ENCODE measurements at regions not wholly inside any gene's neighbourhood (a gene's known extent, or its start where the extent isn't known, plus 50 kb on each side); places are given as distances from the start of the nearest gene placed in this dataset.

DNA sequence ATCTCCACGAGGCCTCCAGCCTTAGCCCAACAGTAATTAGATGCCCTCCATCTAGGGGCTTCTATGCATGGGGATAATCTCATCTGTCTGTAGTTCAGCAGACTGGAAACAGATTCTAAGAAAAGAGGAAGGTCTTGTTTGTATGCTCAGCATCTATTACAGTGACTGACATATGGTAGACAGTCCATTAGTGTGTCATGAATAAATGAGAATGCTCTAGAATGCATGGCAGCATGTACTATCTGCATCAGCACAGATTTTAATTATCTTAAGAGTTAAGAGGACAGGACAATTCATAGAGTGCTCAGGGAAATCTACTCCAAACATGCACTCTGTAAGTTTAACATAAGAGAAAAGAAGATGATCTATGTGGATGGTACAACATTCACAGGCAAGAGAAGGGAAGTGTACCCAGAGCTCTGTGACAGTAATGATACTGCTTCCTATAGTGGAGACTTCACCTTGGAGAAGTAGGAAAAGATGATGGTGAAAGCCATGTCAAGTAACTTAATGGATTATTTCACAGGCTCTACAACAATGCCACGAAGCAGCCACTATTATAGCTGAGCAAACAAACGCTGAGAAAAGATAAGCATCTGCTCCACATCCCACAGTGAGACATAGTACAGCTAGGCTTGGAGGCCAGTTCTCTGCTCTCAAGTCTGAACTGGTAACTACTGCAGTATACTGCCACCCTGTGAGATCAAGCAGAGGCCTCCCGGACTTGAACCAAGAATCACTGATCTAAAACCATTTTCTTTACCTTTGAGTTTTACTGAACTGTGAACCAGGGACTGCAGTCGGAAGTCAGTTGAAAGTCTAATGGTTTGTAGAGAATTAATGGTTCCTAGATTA is 309.2 kb upstream of the SPTLC3 start:
- in situ Hi-C loops (cut with MboI; ENCODE audit: low pct_unique_long_range_greater_than_20kb in 2 of 9, low sequenced_read_pairs in 9 of 9, unreplicated experiment in 9 of 9) = no loop called here
- peaks cover 0 to 4% of the 10 kb centered on the region in 2 donors for H3K4me1 ChIP-seq (replicated peaks in 1 of 2)
- no peak overlapping the region for H3K4me3 ChIP-seq
- 0 to 93% (median 70%) methylated on average over 1 to 5 of the region's 5 CpGs; no CpG with 5 or more reads in 1 of the 10 experiments for WGBS, 10 experiments
- no peak overlapping the region for H3K27ac ChIP-seq
- peak in 1 of 8 experiments; percentile 51 for ATAC-seq (replicated peaks in 6 of 8)

DNA sequence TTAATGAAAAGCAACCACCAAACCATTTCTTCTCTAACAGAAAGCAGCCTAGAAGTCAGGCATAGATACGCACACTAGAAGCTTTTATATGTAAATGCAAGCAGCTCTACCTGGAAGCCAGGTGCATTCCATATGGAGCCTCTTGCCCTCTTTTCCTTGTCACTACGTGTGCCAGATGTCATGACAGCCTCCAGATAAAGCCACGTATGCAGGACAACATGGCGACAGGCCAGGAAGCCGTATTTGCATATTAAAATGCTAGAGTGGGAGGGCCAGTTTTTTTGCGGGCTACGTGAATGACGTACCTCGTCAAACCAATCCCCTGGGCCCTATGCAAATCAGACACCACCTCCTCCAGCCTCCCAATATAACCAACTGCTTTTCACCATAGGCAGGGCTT is 308.1 kb upstream of the SPTLC3 start:
- Histone ChIP-seq H3K4me1 (replicated peaks in 1 of 2) (peaks cover 0 to 4% of the 10 kb centered on the region in 2 donors), H3K27ac (no peak overlapping the region), H3K4me3 (no peak overlapping the region)
- ATAC-seq (replicated peaks in 6 of 8) = no peak
- 30 to 98% (median 80%) methylated on average over 1 to 9 of the region's 9 CpGs; no CpG with 5 or more reads in 2 of the 10 experiments for WGBS, 10 experiments
- in situ Hi-C loops (cut with MboI; ENCODE audit: low pct_unique_long_range_greater_than_20kb in 2 of 9, low sequenced_read_pairs in 9 of 9, unreplicated experiment in 9 of 9) = no loop called here

DNA sequence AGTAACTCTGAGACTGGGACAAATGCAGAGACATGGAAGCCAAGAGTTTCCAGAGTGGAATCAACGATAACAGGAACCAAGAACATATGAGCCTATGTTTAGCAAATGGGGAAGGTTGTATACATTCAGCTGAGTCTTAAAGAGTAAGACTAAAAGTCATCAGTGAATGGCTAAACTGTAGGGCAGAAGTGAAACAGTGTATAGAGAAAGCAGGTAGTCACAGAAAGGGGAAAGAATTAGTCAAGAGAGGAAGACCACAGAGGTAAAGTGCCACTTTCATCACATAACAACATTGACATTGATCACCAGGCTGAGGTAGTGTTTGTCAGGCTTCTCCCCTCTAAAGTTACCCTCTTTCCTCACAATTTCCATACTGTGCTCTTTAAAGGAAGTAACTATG is 306.5 kb upstream of the SPTLC3 start:
- no peak overlapping the region for H3K27ac ChIP-seq
- in situ Hi-C loops (cut with MboI; ENCODE audit: low pct_unique_long_range_greater_than_20kb in 2 of 9, low sequenced_read_pairs in 9 of 9, unreplicated experiment in 9 of 9) = no loop called here
- H3K4me3 ChIP-seq = no peak overlapping the region
- ATAC-seq (replicated peaks in 6 of 8) = no peak
- peaks cover 0 to 4% of the 10 kb centered on the region in 2 donors for H3K4me1 ChIP-seq (replicated peaks in 1 of 2)
- WGBS, 10 experiments = 0 to 100% (median 63%) methylated on average over 1 of the region's 1 CpG

GRCh38 chr20:12715371-12715770 is 293.4 kb upstream of the SPTLC3 start:
- 0 to 100% (median 60%) methylated on average over 1 to 2 of the region's 2 CpGs; no CpG with 5 or more reads in 1 of the 10 experiments for WGBS, 10 experiments
- in situ Hi-C loops (cut with MboI; ENCODE audit: low pct_unique_long_range_greater_than_20kb in 2 of 9, low sequenced_read_pairs in 9 of 9, unreplicated experiment in 9 of 9) = no loop called here

GRCh38 chr20:12715991-12716680 is 292.6 kb upstream of the SPTLC3 start:
- Histone ChIP-seq H3K27ac (no peak overlapping the region), H3K4me3 (no peak overlapping the region), H3K4me1 (replicated peaks in 1 of 2) (no peaks in the 10 kb centered on the region)
- no peak for ATAC-seq (replicated peaks in 6 of 8)
- in situ Hi-C loops (cut with MboI; ENCODE audit: low pct_unique_long_range_greater_than_20kb in 2 of 9, low sequenced_read_pairs in 9 of 9, unreplicated experiment in 9 of 9) = no loop called here
- WGBS, 10 experiments = 17 to 100% (median 91%) methylated on average over 1 to 3 of the region's 3 CpGs; no CpG with 5 or more reads in 2 of the 10 experiments

More at GRCh38 chr20:12715371-12715770, 293.4 kb upstream of the SPTLC3 start:
- no peak overlapping the region for H3K4me3 ChIP-seq
- no peak overlapping the region for H3K27ac ChIP-seq
- no peak for ATAC-seq (replicated peaks in 6 of 8)
- no peaks in the 10 kb centered on the region for H3K4me1 ChIP-seq (replicated peaks in 1 of 2)

DNA sequence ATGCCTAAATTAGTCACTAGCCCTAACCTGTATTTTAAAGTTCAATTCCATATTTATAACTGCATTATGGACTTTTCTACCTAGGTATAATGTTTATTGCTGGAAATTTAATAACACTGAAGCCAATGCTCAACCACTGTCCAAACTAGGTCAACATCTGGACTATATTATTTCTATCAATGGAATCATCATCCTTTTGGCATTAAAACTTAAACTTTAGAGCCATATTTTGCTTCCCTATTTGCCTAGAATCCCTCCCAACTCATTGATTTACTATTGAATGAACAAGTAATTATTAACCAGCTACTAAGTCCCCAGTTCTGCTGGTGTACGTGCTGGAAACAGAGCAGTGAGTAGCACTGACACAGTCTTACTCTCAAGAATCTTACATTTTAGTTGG is 291.7 kb upstream of the SPTLC3 start:
- Histone ChIP-seq H3K4me1 (replicated peaks in 1 of 2) (peaks cover 0 to 5% of the 10 kb centered on the region in 2 donors), H3K27ac (no peak overlapping the region), H3K4me3 (no peak overlapping the region)
- 0 to 83% (median 25%) methylated on average over 1 of the region's 1 CpG; no CpG with 5 or more reads in 4 of the 10 experiments for WGBS, 10 experiments
- in situ Hi-C loops (cut with MboI; ENCODE audit: low pct_unique_long_range_greater_than_20kb in 2 of 9, low sequenced_read_pairs in 9 of 9, unreplicated experiment in 9 of 9) = no loop called here
- no peak for ATAC-seq (replicated peaks in 6 of 8)

DNA sequence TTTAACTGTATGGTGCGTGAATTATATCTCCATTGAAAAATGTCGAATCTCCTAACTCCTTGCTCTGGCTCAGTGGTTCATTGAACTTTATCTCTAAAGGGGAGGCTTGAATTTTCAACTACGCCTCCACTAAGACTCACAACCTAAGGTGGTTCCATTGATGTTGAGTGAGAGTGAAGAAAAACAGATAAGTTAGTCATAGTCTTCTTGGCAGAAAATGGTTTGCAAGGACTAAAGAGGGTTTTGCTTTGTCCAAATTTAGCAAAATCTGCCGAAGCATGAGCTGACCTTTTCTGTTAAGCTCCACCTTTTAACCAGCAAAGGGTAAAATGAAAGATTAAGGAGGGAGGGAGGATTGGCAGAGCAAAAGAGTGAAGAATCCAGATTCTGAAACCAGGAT is 290.2 kb upstream of the SPTLC3 start:
- peaks cover 0 to 7% of the 10 kb centered on the region in 2 donors for H3K4me1 ChIP-seq (replicated peaks in 1 of 2)
- WGBS, 10 experiments = 0 to 100% (median 81%) methylated on average over 1 to 4 of the region's 4 CpGs
- H3K4me3 ChIP-seq = no peak overlapping the region
- no peak for ATAC-seq (replicated peaks in 6 of 8)
- H3K27ac ChIP-seq = no peak overlapping the region
- in situ Hi-C loops (cut with MboI; ENCODE audit: low pct_unique_long_range_greater_than_20kb in 2 of 9, low sequenced_read_pairs in 9 of 9, unreplicated experiment in 9 of 9) = no loop called here

DNA sequence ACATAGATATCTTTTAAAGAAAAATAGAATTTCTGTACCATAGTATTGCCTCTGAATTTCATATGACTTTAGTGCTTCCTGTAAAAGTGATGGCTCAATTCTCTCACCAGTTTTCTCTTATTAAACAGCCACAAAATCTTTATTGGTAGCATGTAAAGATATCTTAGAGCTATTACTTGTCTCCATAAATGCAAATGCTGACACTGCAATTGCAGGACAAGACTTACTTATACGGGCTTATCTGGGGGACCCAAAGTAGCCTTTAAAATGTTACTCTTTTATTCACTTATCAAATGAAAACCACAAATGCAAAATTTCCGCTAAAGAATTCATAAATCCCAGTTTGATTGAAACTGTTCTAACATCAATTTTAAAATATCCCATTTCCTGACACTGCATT is 287.1 kb upstream of the SPTLC3 start:
- ATAC-seq (replicated peaks in 6 of 8) = no peak
- Histone ChIP-seq H3K27ac (no peak overlapping the region), H3K4me1 (replicated peaks in 1 of 2) (peaks cover 0 to 7% of the 10 kb centered on the region in 2 donors), H3K4me3 (no peak overlapping the region)
- in situ Hi-C loops (cut with MboI; ENCODE audit: low pct_unique_long_range_greater_than_20kb in 2 of 9, low sequenced_read_pairs in 9 of 9, unreplicated experiment in 9 of 9) = no loop called here
- WGBS, 10 experiments = 0 to 100% (median 54%) methylated on average over 1 to 2 of the region's 2 CpGs; no CpG with 5 or more reads in 2 of the 10 experiments

DNA sequence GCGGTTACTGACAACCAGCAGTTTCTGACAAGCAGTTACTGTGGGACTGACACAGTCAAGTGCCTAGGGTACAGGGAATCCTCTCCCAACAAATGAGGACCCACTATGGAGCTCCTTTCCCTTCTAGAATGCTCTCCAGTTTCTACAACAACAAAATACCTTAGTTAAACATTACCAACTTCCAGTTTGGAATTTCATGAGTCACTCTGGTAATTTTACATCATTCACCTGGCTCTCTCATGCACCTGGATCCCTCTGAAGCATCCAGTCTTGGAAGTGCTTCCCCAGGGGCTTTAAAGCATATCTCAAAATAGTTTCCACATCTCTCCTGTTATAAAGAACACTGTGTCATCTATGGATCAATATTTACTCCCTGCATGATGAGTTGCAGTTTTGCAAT is 286.7 kb upstream of the SPTLC3 start:
- WGBS, 10 experiments = 0 to 100% (median 80%) methylated on average over 1 of the region's 1 CpG; no CpG with 5 or more reads in 5 of the 10 experiments
- Histone ChIP-seq H3K4me3 (no peak overlapping the region), H3K27ac (no peak overlapping the region), H3K4me1 (replicated peaks in 1 of 2) (peaks cover 0 to 7% of the 10 kb centered on the region in 2 donors)
- ATAC-seq (replicated peaks in 6 of 8) = peak in 1 of 8 experiments; percentile 54
- in situ Hi-C loops (cut with MboI; ENCODE audit: low pct_unique_long_range_greater_than_20kb in 2 of 9, low sequenced_read_pairs in 9 of 9, unreplicated experiment in 9 of 9) = no loop called here

GRCh38 chr20:12723811-12724210 is 285.0 kb upstream of the SPTLC3 start:
- no peak for ATAC-seq (replicated peaks in 6 of 8)
- 50 to 100% (median 87%) methylated on average over 1 to 2 of the region's 2 CpGs; no CpG with 5 or more reads in 4 of the 10 experiments for WGBS, 10 experiments
- H3K27ac ChIP-seq = no peak overlapping the region
- no peak overlapping the region for H3K4me3 ChIP-seq
- peaks cover 0 to 7% of the 10 kb centered on the region in 2 donors for H3K4me1 ChIP-seq (replicated peaks in 1 of 2)
- in situ Hi-C loops (cut with MboI; ENCODE audit: low pct_unique_long_range_greater_than_20kb in 2 of 9, low sequenced_read_pairs in 9 of 9, unreplicated experiment in 9 of 9) = no loop called here

- Histone ChIP-seq H3K27ac (no peak overlapping the region), H3K4me1 (replicated peaks in 1 of 2) (no peaks in the 10 kb centered on the region), H3K4me3 (no peak overlapping the region)
- ATAC-seq (replicated peaks in 6 of 8) = peak in 1 of 8 experiments; percentile 28
- in situ Hi-C loops (cut with MboI; ENCODE audit: low pct_unique_long_range_greater_than_20kb in 2 of 9, low sequenced_read_pairs in 9 of 9, unreplicated experiment in 9 of 9) = no loop called here
- 0 to 100% (median 80%) methylated on average over 1 to 3 of the region's 3 CpGs; no CpG with 5 or more reads in 1 of the 10 experiments for WGBS, 10 experiments
Observed at GRCh38 chr20:12728782-12729181, 280.0 kb upstream of the SPTLC3 start.

- peak in 2 of 8 experiments; percentile 59 to 80 for ATAC-seq (replicated peaks in 6 of 8)
- in situ Hi-C loops (cut with MboI; ENCODE audit: low pct_unique_long_range_greater_than_20kb in 2 of 9, low sequenced_read_pairs in 9 of 9, unreplicated experiment in 9 of 9) = no loop called here
- no peak overlapping the region for H3K4me3 ChIP-seq
- no peaks in the 10 kb centered on the region for H3K4me1 ChIP-seq (replicated peaks in 1 of 2)
- no peak overlapping the region for H3K27ac ChIP-seq
Observed at GRCh38 chr20:12729326-12729725, 279.4 kb upstream of the SPTLC3 start.

DNA sequence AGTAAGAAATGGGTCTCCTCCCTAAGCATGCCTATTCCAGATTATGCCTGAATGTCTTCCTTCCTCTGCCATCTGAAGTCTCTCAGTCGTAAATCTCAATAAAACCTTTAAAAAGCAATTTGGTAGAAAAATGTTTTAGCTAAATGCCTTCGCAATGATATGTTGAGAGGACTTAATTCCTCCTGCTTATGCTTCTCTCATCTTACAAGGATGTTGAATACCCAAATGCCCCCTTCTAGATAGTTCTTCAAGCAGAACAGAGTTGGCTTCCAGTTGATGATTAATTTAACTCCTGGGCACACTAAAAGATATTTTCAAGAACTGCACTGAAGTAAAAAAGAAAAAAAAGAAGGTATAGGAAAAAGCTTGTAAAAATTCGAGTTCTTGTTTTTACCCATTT is 275.0 kb upstream of the SPTLC3 start:
- no peaks in the 10 kb centered on the region for H3K4me1 ChIP-seq (replicated peaks in 1 of 2)
- WGBS, 10 experiments = 0 to 83% (median 70%) methylated on average over 1 to 3 of the region's 3 CpGs
- H3K4me3 ChIP-seq = no peak overlapping the region
- no peak for ATAC-seq (replicated peaks in 6 of 8)
- H3K27ac ChIP-seq = no peak overlapping the region
- in situ Hi-C loops (cut with MboI; ENCODE audit: low pct_unique_long_range_greater_than_20kb in 2 of 9, low sequenced_read_pairs in 9 of 9, unreplicated experiment in 9 of 9) = no loop called here
